NCI-H1092 (cell line): ENCODE measurements at regions not wholly inside any gene's neighbourhood (a gene's known extent, or its start where the extent isn't known, plus 50 kb on each side); places are given as distances from the start of the nearest gene placed in this dataset.

Experiments used
- DNase-seq: peaks from one replicate; lab custom pipeline; 2025; lab: John Stamatoyannopoulos, UW

DNA sequence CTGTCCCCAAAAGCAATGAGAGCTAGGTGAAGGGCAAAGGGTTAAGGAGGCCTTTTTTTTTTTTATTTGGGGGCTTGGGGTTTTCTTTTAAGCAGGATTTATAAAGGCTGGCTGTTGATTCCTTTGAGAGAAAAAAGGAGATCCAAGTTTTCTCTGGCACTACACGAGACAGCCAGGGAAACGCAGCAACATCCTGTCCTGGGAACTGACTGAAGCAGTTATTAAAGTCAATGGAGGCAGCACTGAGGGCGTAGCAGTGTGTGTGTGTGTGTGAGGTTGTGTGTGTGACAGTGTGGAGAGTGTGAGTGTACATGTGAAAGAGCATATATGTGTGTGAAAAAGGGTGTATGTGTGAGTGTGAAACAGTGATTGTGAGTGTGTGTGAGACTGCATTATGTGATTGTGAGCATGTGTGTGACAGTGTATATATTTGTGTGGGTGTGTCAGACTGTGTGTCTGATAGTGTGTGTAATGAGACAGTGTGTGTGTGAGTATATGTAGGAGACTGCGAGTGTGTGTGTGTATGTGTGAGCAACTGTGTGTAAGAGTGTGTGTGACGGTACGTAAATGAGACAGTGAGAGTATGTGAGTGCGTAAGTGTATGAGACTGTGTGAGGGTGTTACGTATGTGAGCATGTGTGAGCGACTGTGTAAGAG, 65.9 kb upstream of the TIAM1 start:
- DNase-seq = no peak

DNA sequence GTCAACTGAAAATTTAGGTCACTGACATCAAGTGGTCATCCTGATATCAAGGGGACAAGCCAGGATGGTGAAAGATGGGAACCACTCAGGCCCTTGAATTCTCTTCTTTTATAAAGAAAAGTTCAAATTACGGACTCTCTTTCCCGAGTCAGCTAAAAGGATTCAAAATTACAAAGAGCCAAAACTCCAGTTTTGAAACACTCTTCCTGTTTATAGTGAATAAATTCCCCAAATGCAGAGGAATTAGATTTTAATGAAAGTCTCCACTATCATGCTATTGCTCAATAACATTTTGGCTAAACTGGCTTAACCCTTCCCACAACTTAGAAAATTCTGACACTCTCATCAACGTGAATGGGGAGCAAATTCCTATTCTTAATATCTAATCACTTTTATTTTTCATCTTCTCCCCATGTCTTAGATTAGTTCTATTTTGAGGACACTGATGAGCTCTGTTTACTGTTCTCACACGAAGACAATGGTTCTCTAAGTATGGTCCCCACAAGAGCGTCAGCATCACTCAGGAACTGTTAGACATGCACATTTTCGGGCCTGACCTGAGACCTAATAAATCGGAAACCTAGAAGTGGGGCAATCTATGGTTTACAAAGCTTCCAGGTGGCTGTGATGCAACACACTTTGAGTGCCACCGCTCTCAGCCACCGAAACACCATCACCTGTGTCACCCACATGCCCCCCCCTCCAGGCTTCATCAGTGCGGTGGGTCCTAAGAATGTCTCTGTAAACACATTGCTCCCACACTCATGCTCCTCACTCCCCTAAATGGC, 64.4 kb upstream of the TIAM1 start:
- no peak for DNase-seq

GRCh38 chr21:31406510-31406909, 62.4 kb upstream of the TIAM1 start:
- no peak for DNase-seq

GRCh38 chr21:31405604-31406003, 61.5 kb upstream of the TIAM1 start:
- no peak for DNase-seq

GRCh38 chr21:31403596-31404333, 59.7 kb upstream of the TIAM1 start:
- DNase-seq = no peak

GRCh38 chr21:31399591-31399990, 55.5 kb upstream of the TIAM1 start:
- DNase-seq = no peak

- DNase-seq = no peak
Measured at GRCh38 chr21:31398574-31398973, 54.5 kb upstream of the TIAM1 start.

GRCh38 chr21:31397939-31398338, 53.9 kb upstream of the TIAM1 start:
- DNase-seq = no peak

GRCh38 chr21:31397515-31397926, 53.5 kb upstream of the TIAM1 start:
- no peak for DNase-seq

- no peak for DNase-seq
Measured at GRCh38 chr21:31397030-31397429, 53.0 kb upstream of the TIAM1 start.

DNA sequence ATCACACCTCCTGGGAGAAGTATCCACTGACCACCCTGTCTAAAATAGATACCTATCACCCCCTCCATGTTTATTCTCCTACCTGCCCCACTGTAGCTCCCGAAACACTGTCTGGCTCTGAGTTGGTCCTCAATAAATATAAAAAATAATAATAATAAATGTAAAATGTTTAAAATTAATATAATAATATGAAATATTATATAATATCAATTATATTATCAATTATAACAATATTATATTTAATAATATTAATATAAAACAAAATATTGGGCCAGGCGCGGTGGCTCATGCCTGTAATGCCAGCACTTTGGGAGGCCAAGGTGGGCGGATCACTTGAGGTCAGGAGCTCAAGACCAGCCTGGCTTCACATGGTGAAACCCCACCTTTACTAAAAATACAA, 52.3 kb upstream of the TIAM1 start:
- no peak for DNase-seq

DNA sequence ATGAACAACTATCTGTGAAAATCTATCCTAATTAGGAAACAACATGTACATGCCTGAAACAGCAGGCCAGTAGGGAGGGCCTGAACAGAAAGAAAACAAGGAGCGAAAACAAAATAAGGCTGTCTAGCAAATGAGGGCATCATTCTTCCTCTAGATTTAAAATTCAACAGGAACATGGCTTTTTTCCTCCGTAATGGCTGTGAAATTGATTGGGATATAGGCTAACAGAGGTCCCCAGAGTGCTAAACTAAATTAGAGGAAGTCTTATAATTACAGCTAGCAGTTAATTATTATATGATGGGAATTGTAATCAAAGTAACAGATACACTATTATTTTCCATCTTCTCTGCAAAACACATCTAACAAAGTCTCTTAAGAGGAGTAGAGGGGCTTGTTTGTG, 51.7 kb upstream of the TIAM1 start:
- DNase-seq = no peak

DNA sequence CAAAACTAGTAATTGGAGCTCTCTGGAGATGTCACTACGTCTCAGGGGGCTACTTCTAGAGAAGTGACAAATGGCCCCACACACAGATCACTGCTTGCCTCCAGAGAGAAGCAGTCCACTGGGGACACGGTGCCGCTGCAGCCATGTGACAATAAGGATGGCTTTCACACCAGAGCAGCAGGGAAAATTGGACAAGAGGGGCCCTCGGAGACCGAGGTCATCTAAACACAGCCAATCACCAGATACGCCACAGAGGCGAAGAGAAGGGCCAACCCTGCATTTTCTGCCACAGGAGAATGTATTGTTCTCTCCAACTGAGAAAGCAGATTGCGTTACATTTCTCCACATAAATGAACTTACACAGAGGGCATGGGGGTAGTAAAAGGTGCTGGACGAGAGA, 51.2 kb upstream of the TIAM1 start:
- no peak for DNase-seq

- DNase-seq = no peak
Measured at GRCh38 chr21:31394309-31394708, 50.2 kb upstream of the TIAM1 start.
